ENCODE measurements at regions not wholly inside any gene's neighbourhood (a gene's known extent, or its start where the extent isn't known, plus 50 kb on each side); places are given as distances from the start of the nearest gene placed in this dataset.

DNA sequence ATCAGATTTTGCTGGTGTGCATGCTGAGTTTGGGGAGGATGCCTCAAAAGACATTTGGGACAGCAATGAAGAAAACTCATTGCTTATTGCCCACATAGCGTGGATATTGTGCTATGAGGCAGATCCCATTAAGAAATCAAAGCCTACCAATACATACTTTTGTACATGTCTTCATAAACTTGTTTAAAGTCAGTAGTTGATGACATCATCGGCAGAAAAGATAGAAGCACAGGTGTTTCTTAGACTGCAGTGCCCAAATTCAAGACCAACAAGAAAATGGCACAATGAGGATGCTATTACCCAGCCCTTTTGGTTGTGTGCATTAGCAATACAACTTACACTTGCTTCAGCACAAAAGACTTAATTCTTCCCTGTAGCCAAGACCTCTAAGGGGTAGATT is 428.7 kb upstream of the RARB start (continued):
- TF ChIP-seq, protein P1, sequence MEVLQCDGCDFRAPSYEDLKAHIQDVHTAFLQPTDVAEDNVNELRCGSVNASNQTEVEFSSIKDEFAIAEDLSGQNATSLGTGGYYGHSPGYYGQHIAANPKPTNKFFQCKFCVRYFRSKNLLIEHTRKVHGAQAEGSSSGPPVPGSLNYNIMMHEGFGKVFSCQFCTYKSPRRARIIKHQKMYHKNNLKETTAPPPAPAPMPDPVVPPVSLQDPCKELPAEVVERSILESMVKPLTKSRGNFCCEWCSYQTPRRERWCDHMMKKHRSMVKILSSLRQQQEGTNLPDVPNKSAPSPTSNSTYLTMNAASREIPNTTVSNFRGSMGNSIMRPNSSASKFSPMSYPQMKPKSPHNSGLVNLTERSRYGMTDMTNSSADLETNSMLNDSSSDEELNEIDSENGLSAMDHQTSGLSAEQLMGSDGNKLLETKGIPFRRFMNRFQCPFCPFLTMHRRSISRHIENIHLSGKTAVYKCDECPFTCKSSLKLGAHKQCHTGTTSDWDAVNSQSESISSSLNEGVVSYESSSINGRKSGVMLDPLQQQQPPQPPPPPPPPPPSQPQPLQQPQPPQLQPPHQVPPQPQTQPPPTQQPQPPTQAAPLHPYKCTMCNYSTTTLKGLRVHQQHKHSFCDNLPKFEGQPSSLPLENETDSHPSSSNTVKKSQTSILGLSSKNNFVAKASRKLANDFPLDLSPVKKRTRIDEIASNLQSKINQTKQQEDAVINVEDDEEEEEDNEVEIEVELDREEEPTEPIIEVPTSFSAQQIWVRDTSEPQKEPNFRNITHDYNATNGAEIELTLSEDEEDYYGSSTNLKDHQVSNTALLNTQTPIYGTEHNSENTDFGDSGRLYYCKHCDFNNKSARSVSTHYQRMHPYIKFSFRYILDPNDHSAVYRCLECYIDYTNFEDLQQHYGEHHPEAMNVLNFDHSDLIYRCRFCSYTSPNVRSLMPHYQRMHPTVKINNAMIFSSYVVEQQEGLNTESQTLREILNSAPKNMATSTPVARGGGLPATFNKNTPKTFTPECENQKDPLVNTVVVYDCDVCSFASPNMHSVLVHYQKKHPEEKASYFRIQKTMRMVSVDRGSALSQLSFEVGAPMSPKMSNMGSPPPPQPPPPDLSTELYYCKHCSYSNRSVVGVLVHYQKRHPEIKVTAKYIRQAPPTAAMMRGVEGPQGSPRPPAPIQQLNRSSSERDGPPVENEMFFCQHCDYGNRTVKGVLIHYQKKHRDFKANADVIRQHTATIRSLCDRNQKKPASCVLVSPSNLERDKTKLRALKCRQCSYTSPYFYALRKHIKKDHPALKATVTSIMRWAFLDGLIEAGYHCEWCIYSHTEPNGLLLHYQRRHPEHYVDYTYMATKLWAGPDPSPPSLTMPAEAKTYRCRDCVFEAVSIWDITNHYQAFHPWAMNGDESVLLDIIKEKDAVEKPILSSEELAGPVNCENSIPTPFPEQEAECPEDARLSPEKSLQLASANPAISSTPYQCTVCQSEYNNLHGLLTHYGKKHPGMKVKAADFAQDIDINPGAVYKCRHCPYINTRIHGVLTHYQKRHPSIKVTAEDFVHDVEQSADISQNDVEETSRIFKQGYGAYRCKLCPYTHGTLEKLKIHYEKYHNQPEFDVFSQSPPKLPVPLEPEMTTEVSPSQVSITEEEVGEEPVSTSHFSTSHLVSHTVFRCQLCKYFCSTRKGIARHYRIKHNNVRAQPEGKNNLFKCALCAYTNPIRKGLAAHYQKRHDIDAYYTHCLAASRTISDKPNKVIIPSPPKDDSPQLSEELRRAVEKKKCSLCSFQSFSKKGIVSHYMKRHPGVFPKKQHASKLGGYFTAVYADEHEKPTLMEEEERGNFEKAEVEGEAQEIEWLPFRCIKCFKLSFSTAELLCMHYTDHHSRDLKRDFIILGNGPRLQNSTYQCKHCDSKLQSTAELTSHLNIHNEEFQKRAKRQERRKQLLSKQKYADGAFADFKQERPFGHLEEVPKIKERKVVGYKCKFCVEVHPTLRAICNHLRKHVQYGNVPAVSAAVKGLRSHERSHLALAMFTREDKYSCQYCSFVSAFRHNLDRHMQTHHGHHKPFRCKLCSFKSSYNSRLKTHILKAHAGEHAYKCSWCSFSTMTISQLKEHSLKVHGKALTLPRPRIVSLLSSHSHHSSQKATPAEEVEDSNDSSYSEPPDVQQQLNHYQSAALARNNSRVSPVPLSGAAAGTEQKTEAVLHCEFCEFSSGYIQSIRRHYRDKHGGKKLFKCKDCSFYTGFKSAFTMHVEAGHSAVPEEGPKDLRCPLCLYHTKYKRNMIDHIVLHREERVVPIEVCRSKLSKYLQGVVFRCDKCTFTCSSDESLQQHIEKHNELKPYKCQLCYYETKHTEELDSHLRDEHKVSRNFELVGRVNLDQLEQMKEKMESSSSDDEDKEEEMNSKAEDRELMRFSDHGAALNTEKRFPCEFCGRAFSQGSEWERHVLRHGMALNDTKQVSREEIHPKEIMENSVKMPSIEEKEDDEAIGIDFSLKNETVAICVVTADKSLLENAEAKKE (CRISPR knock-in tag; IDR thresholded peaks at IDR 0.05): no peak
- TF ChIP-seq, protein P2, sequence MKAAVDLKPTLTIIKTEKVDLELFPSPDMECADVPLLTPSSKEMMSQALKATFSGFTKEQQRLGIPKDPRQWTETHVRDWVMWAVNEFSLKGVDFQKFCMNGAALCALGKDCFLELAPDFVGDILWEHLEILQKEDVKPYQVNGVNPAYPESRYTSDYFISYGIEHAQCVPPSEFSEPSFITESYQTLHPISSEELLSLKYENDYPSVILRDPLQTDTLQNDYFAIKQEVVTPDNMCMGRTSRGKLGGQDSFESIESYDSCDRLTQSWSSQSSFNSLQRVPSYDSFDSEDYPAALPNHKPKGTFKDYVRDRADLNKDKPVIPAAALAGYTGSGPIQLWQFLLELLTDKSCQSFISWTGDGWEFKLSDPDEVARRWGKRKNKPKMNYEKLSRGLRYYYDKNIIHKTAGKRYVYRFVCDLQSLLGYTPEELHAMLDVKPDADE (IDR thresholded peaks at IDR 0.05): no peak
- TF ChIP-seq JUNB (IDR thresholded peaks at IDR 0.05; ENCODE audit: unreplicated experiment) (no peak), STAT1 (IDR thresholded peaks at IDR 0.05; ENCODE audit: unreplicated experiment) (no peak)

DNA sequence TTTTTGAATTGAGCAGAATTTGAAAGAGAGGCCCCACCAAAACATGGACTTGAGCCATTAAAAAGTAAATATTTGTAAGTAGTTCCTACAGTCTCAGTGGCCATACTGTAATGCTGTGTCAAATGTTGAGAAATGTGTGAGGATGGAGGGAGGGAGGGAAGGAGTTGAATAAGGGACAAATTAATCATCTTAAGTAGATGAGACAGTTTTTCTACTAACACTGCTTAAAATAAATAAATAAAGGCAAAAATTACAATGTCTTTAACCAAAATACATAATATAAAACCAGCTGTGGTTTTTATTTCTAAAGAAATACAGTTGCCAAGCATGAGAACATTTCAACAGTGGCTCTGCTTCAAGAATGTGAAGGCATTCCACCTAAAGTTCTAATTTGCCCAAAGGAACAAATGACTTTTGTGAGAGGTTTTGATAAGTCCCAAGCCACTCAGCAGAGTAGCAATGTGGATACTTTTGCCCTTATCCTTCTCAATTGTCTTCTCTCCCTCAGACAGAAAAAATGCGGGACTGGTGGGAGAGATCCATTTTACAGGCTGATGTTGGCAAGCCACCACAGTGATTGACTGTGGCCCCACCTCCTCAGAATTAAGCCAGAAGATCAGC is 427.0 kb upstream of the RARB start:
- Mint-ChIP-seq H3K4me1 (peaks cover 3% of the 10 kb centered on the region; the same call in 1 of the 3 replicates), H3K27ac (no peak overlapping the region), H3K27me3 (ENCODE audit: insufficient read depth, low read depth, poor library complexity) (peaks cover 1% of the 10 kb centered on the region), H3K36me3 (ENCODE audit: low read depth) (no peaks in the 10 kb centered on the region), H3K4me3 (no peak overlapping the region), H3K9me3 (no peaks in the 10 kb centered on the region)
- Histone ChIP-seq H3K27me3 (ENCODE audit: insufficient read depth) (no peaks in the 10 kb centered on the region), H3K4me1 (ENCODE audit: insufficient read depth) (no peaks in the 10 kb centered on the region), H3K36me3 (ENCODE audit: insufficient read depth) (no peaks in the 10 kb centered on the region), H3F3A (replicated peaks; ENCODE audit: low read depth) (no peaks in the 10 kb centered on the region), H3K27ac (ENCODE audit: low read depth) (no peak overlapping the region), H3K4me3 (no peak overlapping the region), H3K79me2 (replicated peaks; ENCODE audit: insufficient read depth) (no peaks in the 10 kb centered on the region), H3K4me2 (no peak overlapping the region), H3K9me2 (ENCODE audit: insufficient read depth) (no peaks in the 10 kb centered on the region), H4K20me1 (replicated peaks; ENCODE audit: insufficient read depth) (no peaks in the 10 kb centered on the region), H2AFZ (no peak overlapping the region)
- no peak for DNase-seq (ENCODE audit: low spot score)
- ATAC-seq: no peak
- TF ChIP-seq EZH2phosphoT487 (IDR thresholded peaks at IDR 0.05; ENCODE audit: unreplicated experiment): no peak
- no peak for TF ChIP-seq CREB1 (CRISPR knock-in tag; IDR thresholded peaks at IDR 0.05; ENCODE audit: low read depth)
- no peak for TF ChIP-seq STAT1 (IDR thresholded peaks at IDR 0.05; ENCODE audit: unreplicated experiment)
- TF ChIP-seq ZNF331 (CRISPR knock-in tag; IDR thresholded peaks at IDR 0.05; ENCODE audit: low read depth): no peak
- TF ChIP-seq NANOG (IDR thresholded peaks at IDR 0.05; ENCODE audit: borderline replicate concordance): no peak
- TF ChIP-seq, protein P2 (IDR thresholded peaks at IDR 0.05): no peak
